DND-41 (cell line): ENCODE measurements at regions not wholly inside any gene's neighbourhood (a gene's known extent, or its start where the extent isn't known, plus 50 kb on each side); places are given as distances from the start of the nearest gene placed in this dataset.

Experiments used
- ATAC-seq: fragments of 200-7000 bp; cut with Tn5 transposase; 3 replicates; pipeline ENCODE4 v1.9.1; 2021; ENCODE audit warnings: low read depth; ENCODE audit not compliant: insufficient read depth
- DNase-seq: peaks from one replicate; pipeline ENCODE4 v3.0.0-alpha.2; 2020
- H2AFZ ChIP-seq: 2 replicates; pipeline ENCODE4 v1.6.0; 2012; ENCODE audit warnings: low read depth, low read length
- H3K27ac ChIP-seq: 2 replicates; pipeline ENCODE4 v1.5.1; 2012; ENCODE audit warnings: low read length, inconsistent platforms
- H3K27me3 ChIP-seq: fragments of 200-600 bp; sonication (generic); 2 replicates; pipeline ENCODE4 v1.6.0; 2012; ENCODE audit warnings: low read length, mild to moderate bottlenecking, inconsistent platforms; ENCODE audit not compliant: insufficient read depth, poor library complexity
- H3K36me3 ChIP-seq: 2 replicates; pipeline ENCODE4 v1.5.1; 2012; ENCODE audit warnings: low read length, inconsistent platforms; ENCODE audit not compliant: insufficient read depth
- H3K4me1 ChIP-seq: 2 replicates; pipeline ENCODE4 v1.5.1; 2012; ENCODE audit warnings: mild to moderate bottlenecking, low read length; ENCODE audit not compliant: insufficient read depth
- H3K4me2 ChIP-seq: 2 replicates; pipeline ENCODE4 v1.6.0; 2012; ENCODE audit warnings: mild to moderate bottlenecking, moderate library complexity, low read length, inconsistent platforms; ENCODE audit not compliant: insufficient read depth
- H3K4me3 ChIP-seq, 2 experiments: fragments of 200-600 bp in 1 of 2; shearing (Covaris generic) in 1 of 2; 2 replicates each; pipeline ENCODE4 v1.5.1; 2012 to 2016; ENCODE audit warnings: inconsistent platforms in 2 of 2, low read length in 2 of 2, mild to moderate bottlenecking in 2 of 2, low read depth in 1 of 2, moderate library complexity in 1 of 2
- H3K79me2 ChIP-seq: 2 replicates; pipeline ENCODE4 v1.6.0; 2012; ENCODE audit warnings: low read length, inconsistent platforms; ENCODE audit not compliant: insufficient read depth
- H3K9ac ChIP-seq: 2 replicates; pipeline ENCODE4 v1.6.0; 2012; ENCODE audit warnings: low read depth, mild to moderate bottlenecking, inconsistent platforms, low read length, moderate library complexity
- H3K9me3 ChIP-seq: 2 replicates; pipeline ENCODE4 v1.5.1; 2012; ENCODE audit warnings: low read length, moderate library complexity, mild to moderate bottlenecking, inconsistent platforms; ENCODE audit not compliant: insufficient read depth, severe bottlenecking
- H4K20me1 ChIP-seq: 2 replicates; pipeline ENCODE4 v1.6.0; 2012; ENCODE audit warnings: low read length; ENCODE audit not compliant: insufficient read depth
- CTCF ChIP-seq: IDR thresholded peaks from 2 replicates; pipeline ENCODE4 v1.5.1; 2012; ENCODE audit warnings: borderline replicate concordance, low read length, moderate library complexity, mild to moderate bottlenecking; ENCODE audit not compliant: poor library complexity, severe bottlenecking; ENCODE audit errors: extremely low read depth
- EZH2 ChIP-seq: IDR thresholded peaks from 3 replicates; pipeline ENCODE4 v1.6.1; 2012; ENCODE audit warnings: borderline replicate concordance, low read depth, mild to moderate bottlenecking, moderate library complexity, low read length, inconsistent platforms; ENCODE audit not compliant: severe bottlenecking

DNA sequence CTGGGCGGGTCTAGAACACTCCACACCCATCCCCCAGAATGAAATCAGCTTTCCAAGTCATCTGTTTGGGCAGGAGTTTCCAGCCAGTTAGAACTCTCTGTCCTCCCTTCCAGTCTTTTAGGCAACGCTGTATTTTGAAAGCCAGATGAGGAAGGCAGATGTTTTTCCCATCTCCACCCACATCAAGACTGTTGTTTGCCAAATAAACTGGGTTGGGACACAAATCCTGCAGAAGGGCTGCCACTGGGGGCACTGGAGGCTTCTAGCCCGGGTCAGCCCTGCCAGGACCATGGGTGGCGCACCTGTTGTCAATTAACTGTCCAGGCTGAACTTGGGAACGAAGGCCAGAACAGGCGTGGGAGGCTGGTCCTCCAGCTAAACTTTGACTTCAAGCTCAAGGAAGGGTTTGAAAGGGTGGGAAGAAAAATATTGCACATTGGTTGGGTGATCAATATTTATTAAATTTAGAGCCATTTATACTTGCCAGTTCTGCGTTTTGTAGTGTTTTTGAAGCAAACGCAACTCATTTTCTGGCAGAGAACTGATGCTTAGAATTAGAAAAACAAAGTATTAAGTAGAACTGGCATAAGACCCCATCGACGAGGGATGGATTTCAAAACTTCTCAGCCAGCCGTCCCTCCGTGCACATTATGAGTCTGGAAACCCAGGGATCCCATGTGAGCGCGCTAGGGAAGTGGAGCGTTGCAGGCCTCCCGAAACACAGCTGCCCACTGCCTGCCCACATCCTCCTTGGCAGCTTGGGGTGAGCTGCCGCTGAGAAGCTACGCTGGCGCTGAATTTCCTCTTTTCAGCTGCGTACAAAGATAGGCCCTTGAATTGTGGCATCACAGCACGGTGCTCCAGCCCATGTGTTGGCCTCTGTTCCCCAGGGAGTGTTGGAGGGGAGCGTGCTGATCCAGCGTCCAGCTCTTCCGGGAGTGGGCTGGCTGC is 297.4 kb downstream of the QKI start:
- DNase-seq (no peak), ATAC-seq (no peak)
- TF ChIP-seq EZH2 (no peak), CTCF (no peak)
- Histone ChIP-seq H3K27me3 (no peaks in the 10 kb centered on the region), H4K20me1 (no peaks in the 10 kb centered on the region), H3K4me2 (no peak overlapping the region), H3K9me3 (no peaks in the 10 kb centered on the region), H3K4me1 (no peaks in the 10 kb centered on the region), H3K79me2 (no peaks in the 10 kb centered on the region), H3K27ac (no peak overlapping the region), H3K9ac (no peak overlapping the region), H2AFZ (no peak overlapping the region; the same call in 1 of the 2 replicates), H3K4me3 (no peak overlapping the region), H3K36me3 (no peaks in the 10 kb centered on the region)

DNA sequence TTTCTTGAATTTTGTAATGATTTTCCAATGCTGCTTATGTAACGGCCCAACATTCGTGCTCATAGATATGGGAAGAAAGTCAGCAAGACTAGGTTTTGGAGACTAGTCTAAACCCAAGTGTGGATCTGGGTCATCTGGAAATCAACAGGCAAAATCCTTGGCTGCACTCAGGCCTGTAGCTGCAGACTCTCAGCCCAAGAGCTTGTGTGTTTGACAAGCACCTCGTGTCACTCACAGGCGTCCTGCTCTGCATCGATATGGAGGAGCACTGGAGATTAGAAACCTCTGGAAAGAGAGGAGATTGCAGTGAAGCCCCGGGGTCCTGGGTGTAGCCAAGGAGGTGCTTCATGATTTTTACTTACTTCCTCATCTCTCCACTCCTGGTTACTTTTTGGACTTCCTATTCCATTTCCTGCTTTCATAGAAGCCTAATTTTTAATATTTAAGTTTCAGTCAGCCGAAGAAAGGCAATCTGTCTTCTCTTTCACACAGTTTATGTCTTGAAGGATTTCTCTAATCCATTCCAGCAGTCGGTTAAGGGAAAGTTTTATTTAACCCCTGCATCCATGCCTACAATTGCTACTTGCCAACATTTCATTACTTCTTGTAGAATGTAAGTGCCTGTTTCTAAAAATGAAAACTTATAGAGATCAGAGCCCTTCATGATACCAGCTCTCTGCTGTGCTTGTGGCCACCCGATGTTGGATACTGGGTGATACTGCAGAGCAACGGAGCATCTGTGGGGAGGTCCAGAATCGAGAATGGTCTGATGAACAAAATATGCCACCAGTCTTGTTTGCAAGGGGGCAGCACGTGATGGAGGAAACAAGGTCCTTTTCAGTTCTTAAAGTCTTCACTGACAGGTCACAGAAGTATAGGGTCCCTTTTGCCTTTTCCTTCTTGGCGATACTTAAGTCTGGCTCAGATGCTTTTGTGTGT is 296.3 kb downstream of the QKI start:
- Histone ChIP-seq H3K4me2 (no peak overlapping the region), H4K20me1 (no peaks in the 10 kb centered on the region), H3K4me3 (no peak overlapping the region), H2AFZ (no peak overlapping the region), H3K9me3 (no peaks in the 10 kb centered on the region), H3K79me2 (no peaks in the 10 kb centered on the region), H3K36me3 (no peaks in the 10 kb centered on the region), H3K4me1 (no peaks in the 10 kb centered on the region), H3K9ac (no peak overlapping the region), H3K27me3 (no peaks in the 10 kb centered on the region), H3K27ac (no peak overlapping the region)
- ATAC-seq (no peak), DNase-seq (no peak)
- TF ChIP-seq EZH2 = no peak
- no peak for TF ChIP-seq CTCF

- no peaks in the 10 kb centered on the region for H3K36me3 ChIP-seq
- H3K4me1 ChIP-seq = no peaks in the 10 kb centered on the region
- no peak overlapping the region for H2AFZ ChIP-seq
- H3K9ac ChIP-seq = no peak overlapping the region
- no peak for TF ChIP-seq EZH2
- TF ChIP-seq CTCF = no peak
- no peaks in the 10 kb centered on the region for H3K27me3 ChIP-seq
- no peaks in the 10 kb centered on the region for H3K79me2 ChIP-seq
- no peaks in the 10 kb centered on the region for H4K20me1 ChIP-seq
- no peak overlapping the region for H3K27ac ChIP-seq
- no peak overlapping the region for H3K4me3 ChIP-seq
- ATAC-seq (no peak), DNase-seq (no peak)
- H3K4me2 ChIP-seq = no peak overlapping the region
- no peaks in the 10 kb centered on the region for H3K9me3 ChIP-seq
These were observed 295.2 kb downstream of the QKI start for GRCh38 chr6:163709693-163710092.
